GM13976 (cell line): ENCODE measurements at regions not wholly inside any gene's neighbourhood (a gene's known extent, or its start where the extent isn't known, plus 50 kb on each side); places are given as distances from the start of the nearest gene placed in this dataset.
"Not testable (repeated sequence)": the region's sequence is repeated elsewhere in the genome, so short reads cannot be mapped to it uniquely, and the experiment has no call there.

ENCODE experiments used
- DNase-seq: peaks from one replicate; pipeline ENCODE4 v3.0.0; 2012; ENCODE audit warnings: low spot score
- CTCF ChIP-seq: IDR thresholded peaks from 2 replicates; pipeline ENCODE4 v1.5.1; 2012; ENCODE audit warnings: borderline replicate concordance, mild to moderate bottlenecking; ENCODE audit not compliant: insufficient read depth; ENCODE audit errors: extremely low read depth, missing control alignments, control extremely low read depth
- in situ Hi-C: fragments of 300-500 bp; cut with MboI; formaldehyde crosslinking; loops from one replicate; pipeline ENCODE4 v1.12.0; 2022; ENCODE audit warnings: low sequenced_read_pairs, mixed read lengths, inconsistent platforms; ENCODE audit not compliant: unreplicated experiment

- in situ Hi-C loops: loop anchor here (25.0 kb wide), 2 partner anchors 456 to 831 kb away; no protein-coding TSS in a partner anchor
- no peak for DNase-seq
- TF ChIP-seq CTCF: no peak
These were observed 212.7 kb upstream of the EDNRB start for GRCh38 chr13:78131346-78131745.

- in situ Hi-C loops: loop anchor here (10.0 to 25.0 kb wide), 3 partner anchors 345 to 832 kb away; no protein-coding TSS in a partner anchor
- TF ChIP-seq CTCF: no peak
- DNase-seq: no peak
These were observed 211.2 kb upstream of the EDNRB start for GRCh38 chr13:78129823-78130222.

GRCh38 chr13:78129359-78129758 lies 210.7 kb upstream of the EDNRB start:
- no peak for DNase-seq
- in situ Hi-C loops: loop anchor here (10.0 to 25.0 kb wide), 3 partner anchors 345 to 833 kb away; no protein-coding TSS in a partner anchor
- no peak for TF ChIP-seq CTCF

DNA sequence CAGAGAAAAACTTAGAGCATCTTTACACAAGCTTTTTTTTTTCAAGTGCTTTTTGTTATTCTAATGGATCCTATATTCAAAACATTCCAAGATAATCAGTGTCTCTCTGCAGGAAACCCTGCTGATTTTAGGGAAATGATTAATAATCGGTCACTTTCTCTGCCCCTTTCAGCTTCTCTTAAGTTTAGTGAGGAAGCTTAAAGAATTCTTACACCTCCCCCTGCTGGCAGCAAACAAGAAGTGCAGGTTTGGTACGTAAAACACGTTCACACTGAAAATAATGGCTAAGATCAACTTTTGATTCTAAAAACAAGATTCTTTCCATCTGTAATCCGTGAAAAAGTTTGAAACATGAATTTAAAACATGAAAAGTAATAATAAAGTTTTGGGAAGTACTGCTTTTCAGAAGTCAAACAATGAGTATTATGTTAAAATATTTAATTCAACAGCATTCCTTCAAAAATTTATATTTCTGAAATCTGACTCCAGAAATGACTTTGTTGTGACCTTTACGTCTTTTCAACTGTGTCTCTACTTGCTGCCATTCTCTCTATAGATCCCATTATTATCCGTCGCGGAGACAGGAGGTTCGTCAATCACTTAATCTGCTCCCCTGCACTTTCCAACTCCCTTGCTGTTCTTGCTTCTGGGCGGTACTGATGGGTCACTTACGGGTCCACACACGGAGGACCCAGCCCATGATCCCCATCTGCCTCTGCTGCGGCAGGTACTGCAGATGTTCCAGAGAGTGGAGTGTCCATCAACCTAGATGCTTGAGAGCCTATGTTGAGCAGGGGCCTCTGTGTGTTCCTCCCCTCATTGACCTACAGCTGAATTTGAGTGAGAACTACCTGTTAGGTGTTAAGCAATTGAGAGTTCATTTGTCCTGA lies 203.1 kb upstream of the EDNRB start:
- peak; percentile 35 for DNase-seq

DNA sequence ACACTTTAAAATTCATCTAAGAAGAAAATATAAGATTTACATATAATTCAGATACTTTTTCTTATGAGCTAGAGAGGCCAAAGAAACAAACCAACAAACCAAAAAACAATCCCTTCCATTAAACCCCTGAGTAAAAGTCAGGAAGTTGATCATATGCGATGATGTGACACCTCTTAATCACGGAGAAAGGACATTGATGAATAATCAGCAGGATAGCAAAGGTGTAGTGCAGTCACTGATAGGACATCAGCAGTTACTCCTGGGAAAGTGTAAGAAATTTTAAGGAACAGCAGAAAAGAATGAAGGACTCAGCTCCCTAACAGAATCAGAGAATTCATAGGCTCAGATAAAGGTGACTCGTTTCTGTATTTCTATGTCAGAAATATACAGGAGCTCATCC lies 202.4 kb upstream of the EDNRB start:
- DNase-seq: no peak
- no peak for TF ChIP-seq CTCF
- in situ Hi-C loops: loop anchor here (10.0 to 25.0 kb wide), 2 partner anchors 336 to 534 kb away; no protein-coding TSS in a partner anchor

More for the DNA sequence above, 203.1 kb upstream of the EDNRB start:
- peak; percentile 80 for TF ChIP-seq CTCF
- in situ Hi-C loops: loop anchor here (10.0 to 25.0 kb wide), 2 partner anchors 337 to 534 kb away; no protein-coding TSS in a partner anchor

DNA sequence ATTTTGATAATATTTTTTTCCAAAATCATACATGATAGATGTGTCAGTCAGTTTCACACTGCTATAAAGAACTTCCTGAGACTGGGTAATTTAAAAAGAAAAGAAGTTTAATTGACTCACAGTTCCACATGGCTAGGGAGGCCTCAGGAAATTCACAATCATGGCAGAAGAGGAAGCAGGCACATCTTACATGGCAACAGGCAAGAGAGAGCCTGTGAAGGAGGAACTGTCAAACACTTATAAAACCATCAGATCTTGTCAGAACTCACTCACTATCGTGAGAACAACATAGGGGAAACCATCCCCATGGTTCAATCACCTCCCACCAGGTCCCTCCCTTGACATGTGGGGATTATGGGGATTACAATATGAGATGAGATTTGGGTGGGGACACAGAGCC lies 201.5 kb upstream of the EDNRB start:
- DNase-seq: not testable (repeated sequence)
- in situ Hi-C loops: loop anchor here (10.0 to 25.0 kb wide), 2 partner anchors 335 to 533 kb away; no protein-coding TSS in a partner anchor

GRCh38 chr13:78117070-78117469 lies 198.4 kb upstream of the EDNRB start:
- not testable (repeated sequence) for DNase-seq
- in situ Hi-C loops: loop anchor here (25.0 kb wide), 1 partner anchor 530 kb away; no protein-coding TSS in a partner anchor
